HepG2 (cell line): ENCODE measurements at regions not wholly inside any gene's neighbourhood (a gene's known extent, or its start where the extent isn't known, plus 50 kb on each side); places are given as distances from the start of the nearest gene placed in this dataset.

Experiments
- ATAC-seq: fragments of 200-7000 bp; cut with Tn5 transposase; 3 replicates; pipeline ENCODE4 v1.9.1; 2020; ENCODE audit warnings: mild to moderate bottlenecking, moderate library complexity
- BruUV-seq: library from RNA; stranded (reverse); fragments of 400-500 nt; replicated peaks from 2 replicates; lab custom pipeline; 2021; lab: Mats Ljungman, UMichigan
- CTCF ChIA-PET: fragments of 300-600 bp; formaldehyde crosslinking; extraction: SDS; loops from one replicate; lab custom pipeline; 2021; ENCODE audit warnings: low total read pairs, inconsistent platforms, low intra/inter-chr PET ratio; lab: Yijun Ruan, JAX
- POLR2A ChIA-PET: fragments of 350-600 bp; sonication (Branson Sonifier 250); formaldehyde crosslinking; loops from one replicate; lab custom pipeline; 2020; ENCODE audit warnings: antibody characterized with exemption, inconsistent platforms; lab: Yijun Ruan, JAX
- DNase-seq: peaks from one replicate; pipeline ENCODE4 v3.0.0-alpha.2; 2015; ENCODE audit warnings: low spot score
- FAIRE-seq: peaks from 3 replicates; lab custom pipeline; 2011; peaks lifted over from hg19 to GRCh38; lab: Jason Lieb, UNC
- H2AFZ ChIP-seq: one replicate; pipeline ENCODE4 v1.6.1; 2011; ENCODE audit warnings: low read length, inconsistent platforms
- H3K27ac ChIP-seq: fragments of 300-600 bp; 3 replicates; pipeline ENCODE4 v1.8.0; 2011; ENCODE audit warnings: mixed run types, mild to moderate bottlenecking, mixed read lengths, low read length, inconsistent platforms; ENCODE audit not compliant: insufficient read depth; ENCODE audit errors: extremely low read length
- H3K27me3 ChIP-seq, 2 experiments: fragments of 200-600 bp in 1 of 2; 2 replicates in 1 of 2; 3 replicates in 1 of 2; pipeline versions ENCODE4 v1.6.0 to v1.8.0; 2011; ENCODE audit warnings: low read length in 2 of 2, mild to moderate bottlenecking in 2 of 2, moderate library complexity in 2 of 2, inconsistent platforms in 1 of 2; ENCODE audit not compliant: insufficient read depth in 2 of 2, control insufficient read depth in 1 of 2
- H3K36me3 ChIP-seq, 2 experiments: fragments of 200-600 bp in 1 of 2; replicated peaks in 1 of 2; 2 replicates in 1 of 2; 3 replicates in 1 of 2; pipeline versions ENCODE4 v1.5.1 to v1.8.0; 2011; ENCODE audit warnings: low read length in 2 of 2, inconsistent platforms in 1 of 2; ENCODE audit not compliant: insufficient read depth in 2 of 2, control insufficient read depth in 1 of 2
- H3K4me1 ChIP-seq: 2 replicates; pipeline ENCODE4 v1.5.1; 2012; ENCODE audit warnings: low read length, inconsistent platforms; ENCODE audit not compliant: insufficient read depth
- H3K4me2 ChIP-seq: 2 replicates; pipeline ENCODE4 v1.6.0; 2011; ENCODE audit warnings: low read depth, low read length, inconsistent platforms
- H3K4me3 ChIP-seq, 3 experiments: fragments of 200-600 bp in 1 of 3; sonication (generic), shearing (Covaris generic) in 1 of 3; replicated peaks in 1 of 3; 2 replicates each; pipeline ENCODE4 v1.5.1; 2011 to 2016; ENCODE audit warnings: low read length in 3 of 3, inconsistent platforms in 2 of 3, low read depth in 2 of 3, mild to moderate bottlenecking in 2 of 3, control low read depth in 1 of 3, mixed read lengths in 1 of 3; ENCODE audit not compliant: insufficient read depth in 1 of 3
- H3K79me2 ChIP-seq: one replicate; pipeline ENCODE4 v1.6.1; 2011; ENCODE audit warnings: low read length, inconsistent platforms; ENCODE audit not compliant: insufficient read depth
- H3K9ac ChIP-seq: 2 replicates; pipeline ENCODE4 v1.6.0; 2011; ENCODE audit warnings: mild to moderate bottlenecking, low read depth, low read length, inconsistent platforms; ENCODE audit not compliant: insufficient read depth
- H3K9me3 ChIP-seq: 2 replicates; pipeline ENCODE4 v1.5.1; 2012; ENCODE audit warnings: mild to moderate bottlenecking, low read length
- H4K20me1 ChIP-seq: 2 replicates; pipeline ENCODE4 v1.6.0; 2011; ENCODE audit warnings: inconsistent platforms, mild to moderate bottlenecking, low read length, moderate library complexity; ENCODE audit not compliant: insufficient read depth
- CERS6 ChIP-seq: sonication (generic); formaldehyde crosslinking; IDR thresholded peaks from 2 replicates; pipeline ENCODE4 v1.5.0; 2020; ENCODE audit warnings: missing genetic modification reagents
- CHD2 ChIP-seq: IDR thresholded peaks from 2 replicates; pipeline ENCODE4 v1.6.1; 2011; ENCODE audit warnings: low read depth, low read length, improper control_type of control experiment
- CHD4 ChIP-seq: fragments of 200-600 bp; sonication (generic); IDR thresholded peaks from 2 replicates; pipeline ENCODE4 v1.7.0; 2017; ENCODE audit warnings: mild to moderate bottlenecking, low read length, borderline replicate concordance
- DR1 ChIP-seq: sonication (generic); formaldehyde crosslinking; IDR thresholded peaks from 2 replicates; pipeline ENCODE4 v1.8.0; 2021; ENCODE audit warnings: mild to moderate bottlenecking, missing genetic modification reagents, inconsistent platforms
- HMGA1 ChIP-seq: sonication (generic); formaldehyde crosslinking; conservative IDR thresholded peaks from 2 replicates; pipeline ENCODE4 v1.4.0; 2020; ENCODE audit warnings: missing genetic modification reagents
- ISL2 ChIP-seq: sonication (generic); formaldehyde crosslinking; IDR thresholded peaks from 2 replicates; pipeline ENCODE4 v1.5.0; 2020; ENCODE audit warnings: missing genetic modification reagents
- KLF11 ChIP-seq: IDR thresholded peaks from 2 replicates; pipeline ENCODE4 v1.6.1; 2016; ENCODE audit warnings: missing compliant biosample characterization
- MED8 ChIP-seq: sonication (generic); formaldehyde crosslinking; IDR thresholded peaks from 2 replicates; pipeline ENCODE4 v1.8.1; 2023; ENCODE audit warnings: mild to moderate bottlenecking, missing genetic modification reagents; ENCODE audit not compliant: insufficient replicate concordance
- NFKBIZ ChIP-seq: IDR thresholded peaks from 2 replicates; pipeline ENCODE4 v1.6.1; 2018; ENCODE audit warnings: missing genetic modification reagents, missing compliant biosample characterization
- NRL ChIP-seq: sonication (generic); formaldehyde crosslinking; IDR thresholded peaks from 2 replicates; pipeline ENCODE4 v1.5.0; 2020; ENCODE audit warnings: missing genetic modification reagents, mild to moderate bottlenecking, moderate library complexity, borderline replicate concordance
- RARA ChIP-seq: IDR thresholded peaks from 2 replicates; pipeline ENCODE4 v1.6.1; 2016; ENCODE audit warnings: missing genetic modification reagents, missing compliant biosample characterization
- RFXAP ChIP-seq: sonication (generic); formaldehyde crosslinking; IDR thresholded peaks from 2 replicates; pipeline ENCODE4 v1.4.0; 2020; ENCODE audit warnings: missing genetic modification reagents, borderline replicate concordance
- ZBTB43 ChIP-seq: sonication (generic); formaldehyde crosslinking; conservative IDR thresholded peaks from 2 replicates; pipeline ENCODE4 v1.4.0; 2020; ENCODE audit warnings: missing genetic modification reagents
- ZNF225 ChIP-seq: sonication (generic); formaldehyde crosslinking; IDR thresholded peaks from 2 replicates; pipeline ENCODE4 v1.4.0; 2020; ENCODE audit warnings: mild to moderate bottlenecking, missing genetic modification reagents
- WGBS: methylation state at CpG from one replicate; pipeline ENCODE4 v1.1.6; 2017; ENCODE audit warnings: low lambda C conversion rate; 5-methylcytosine and 5-hydroxymethylcytosine counted together
- in situ Hi-C: cut with HindIII; loops from 2 replicates; pipeline ENCODE4 v1.10.0; 2017; ENCODE audit warnings: low pct_unique_long_range_greater_than_20kb; ENCODE audit not compliant: extremely low pct_ligation_motif_present
- intact Hi-C: fragments of 100-400 bp; cut with micrococcal nuclease; formaldehyde crosslinking; loops from one replicate; pipeline ENCODE4 v1.10.0; 2022; ENCODE audit not compliant: unreplicated experiment
- TF ChIP-seq, protein P1 (sequence below): IDR thresholded peaks from 2 replicates; pipeline ENCODE4 v1.6.1; 2016; ENCODE audit warnings: missing genetic modification reagents, missing compliant biosample characterization
- TF ChIP-seq, protein P2 (sequence below): IDR thresholded peaks from 2 replicates; pipeline ENCODE4 v1.6.1; 2016; ENCODE audit warnings: missing biosample characterization, missing genetic modification reagents, low read depth

DNA sequence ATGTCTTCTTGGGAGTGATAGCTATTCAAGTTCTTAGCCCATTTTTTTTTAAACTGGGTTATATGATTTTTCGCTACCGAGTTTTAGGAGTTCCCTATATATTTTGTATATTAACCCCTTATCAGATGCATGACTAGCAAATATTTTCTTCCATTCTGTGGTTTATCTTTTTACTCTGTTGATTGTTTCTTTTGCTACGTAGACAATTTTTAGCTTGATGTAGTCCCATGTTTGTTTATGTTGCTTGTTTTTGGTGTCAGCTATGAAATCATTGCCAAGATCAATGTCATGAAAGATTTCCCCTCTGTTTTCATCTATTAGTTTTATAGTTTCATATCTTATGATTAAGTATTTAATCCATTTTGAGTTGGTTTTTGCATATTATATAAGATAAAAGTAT, 480.5 kb downstream of the CDH11 start (continued):
- TF ChIP-seq RARA (CRISPR knock-in tag) = no peak

- Histone ChIP-seq H3K4me1 (no peaks in the 10 kb centered on the region), H3K4me3 (no peak overlapping the region), H4K20me1 (no peaks in the 10 kb centered on the region), H3K79me2 (no peaks in the 10 kb centered on the region), H3K9me3 (peaks cover 80% of the 10 kb centered on the region), H3K9ac (no peak overlapping the region), H3K27ac (no peak overlapping the region), H3K27me3 (no peaks in the 10 kb centered on the region), H3K4me2 (no peak overlapping the region), H3K36me3 (no peaks in the 10 kb centered on the region), H2AFZ (no peak overlapping the region)
- no TSS peak for BruUV-seq
- POLR2A ChIA-PET = no interaction called here
- in situ Hi-C loops (no loop called here), intact Hi-C loops (no loop called here)
- DNase-seq = no peak
- TF ChIP-seq ISL2 (CRISPR knock-in tag) (no peak), ZNF225 (CRISPR knock-in tag) (no peak), HMGA1 (CRISPR knock-in tag) (no peak), RFXAP (CRISPR knock-in tag) (no peak), ZBTB43 (no peak), DR1 (no peak), KLF11 (CRISPR knock-in tag) (no peak), MED8 (no peak), NRL (CRISPR knock-in tag) (no peak), NFKBIZ (no peak), CERS6 (CRISPR knock-in tag) (no peak), CHD2 (no peak), CHD4 (no peak)
- TF ChIP-seq, protein P1, sequence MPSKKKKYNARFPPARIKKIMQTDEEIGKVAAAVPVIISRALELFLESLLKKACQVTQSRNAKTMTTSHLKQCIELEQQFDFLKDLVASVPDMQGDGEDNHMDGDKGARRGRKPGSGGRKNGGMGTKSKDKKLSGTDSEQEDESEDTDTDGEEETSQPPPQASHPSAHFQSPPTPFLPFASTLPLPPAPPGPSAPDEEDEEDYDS (CRISPR knock-in tag) = no peak
- TF ChIP-seq, protein P2, sequence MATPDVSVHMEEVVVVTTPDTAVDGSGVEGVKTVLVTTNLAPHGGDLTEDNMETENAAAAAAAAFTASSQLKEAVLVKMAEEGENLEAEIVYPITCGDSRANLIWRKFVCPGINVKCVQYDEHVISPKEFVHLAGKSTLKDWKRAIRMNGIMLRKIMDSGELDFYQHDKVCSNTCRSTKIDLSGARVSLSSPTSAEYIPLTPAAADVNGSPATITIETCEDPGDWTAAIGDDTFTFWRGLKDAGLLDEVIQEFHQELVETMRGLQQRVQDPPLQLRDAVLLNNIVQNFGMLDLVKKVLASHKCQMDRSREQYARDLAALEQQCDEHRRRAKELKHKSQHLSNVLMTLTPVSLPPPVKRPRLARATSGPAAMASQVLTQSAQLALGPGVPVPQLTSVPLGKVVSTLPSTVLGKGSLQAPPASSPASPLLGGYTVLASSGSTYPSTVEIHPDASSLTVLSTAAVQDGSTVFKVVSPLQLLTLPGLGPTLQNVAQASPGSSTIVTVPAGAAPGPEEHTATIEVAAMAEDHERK (CRISPR knock-in tag) = no peak
- CTCF ChIA-PET = no interaction called here
- ATAC-seq = no peak
- FAIRE-seq = no peak
- WGBS = 73% methylated on average over 2 of the region's 2 CpGs
Measured at GRCh38 chr16:64638766-64639165, 483.1 kb downstream of the CDH11 start.
